Uterus (tissue), 3 donors: ENCODE measurements at regions not wholly inside any gene's neighbourhood (a gene's known extent, or its start where the extent isn't known, plus 50 kb on each side); places are given as distances from the start of the nearest gene placed in this dataset.
"Not testable (repeated sequence)": the region's sequence is repeated elsewhere in the genome, so short reads cannot be mapped to it uniquely, and the experiment has no call there.

ENCODE experiments used
- DNase-seq, 2 donors: peaks; one replicate each; pipeline ENCODE4 v3.0.0-alpha.2; 2019 to 2020
- H3K27ac ChIP-seq, 2 donors: fragments of 200-600 bp; sonication (generic); 1 replicate in 1 of 2; 2 replicates in 1 of 2; pipeline ENCODE4 v1.5.1; 2016 to 2018
- H3K27me3 ChIP-seq, 2 donors: fragments of 200-600 bp; sonication (generic); one replicate each; pipeline ENCODE4 v1.5.1; 2018 to 2019; ENCODE audit warnings: control low read depth in 1 of 2
- H3K36me3 ChIP-seq, 2 donors: fragments of 200-600 bp; sonication (generic); one replicate each; pipeline ENCODE4 v1.5.1; 2019; ENCODE audit warnings: control low read depth in 1 of 2
- H3K4me1 ChIP-seq, 2 donors: fragments of 200-600 bp; sonication (generic); one replicate each; pipeline ENCODE4 v1.5.1; 2018 to 2019; ENCODE audit warnings: control low read depth in 1 of 2
- H3K4me3 ChIP-seq, 2 donors: fragments of 200-600 bp; sonication (generic); 1 replicate in 1 of 2; 2 replicates in 1 of 2; pipeline ENCODE4 v1.5.1; 2018 to 2019; ENCODE audit warnings: mild to moderate bottlenecking in 1 of 2
- H3K9me3 ChIP-seq, 2 donors: fragments of 200-600 bp; sonication (generic); one replicate each; pipeline ENCODE4 v1.5.1; 2019; ENCODE audit warnings: control low read depth in 1 of 2
- CTCF ChIP-seq, 4 experiments: fragments of 200-600 bp in 2 of 4; fragments of 450-650 bp in 2 of 4; sonication (generic) in 2 of 4; IDR thresholded peaks; one replicate each; pipeline ENCODE4 v1.5.1; 2016 to 2019; ENCODE audit warnings: antibody characterized with exemption in 4 of 4, mild to moderate bottlenecking in 2 of 4, moderate library complexity in 1 of 4
- POLR2A ChIP-seq, 2 donors: fragments of 450-650 bp; IDR thresholded peaks; one replicate each; pipeline ENCODE4 v1.6.1; 2016; ENCODE audit warnings: antibody characterized with exemption in 2 of 2, mild to moderate bottlenecking in 1 of 2, moderate library complexity in 1 of 2
- intact Hi-C: fragments of 100-400 bp; cut with DNase I; formaldehyde crosslinking; loops from one replicate; pipeline ENCODE4 v1.15.1; 2023; ENCODE audit warnings: low total_unique reads
- donor health status: DM: yes; HTN: yes; CAD: no.

GRCh38 chr3:76527773-76528172, 512.1 kb upstream of the ROBO2 start:
- Histone ChIP-seq H3K9me3 (no peaks in the 10 kb centered on the region), H3K27me3 (no peaks in the 10 kb centered on the region), H3K4me1 (no peaks in the 10 kb centered on the region), H3K36me3 (no peaks in the 10 kb centered on the region), H3K27ac (no peak overlapping the region), H3K4me3 (no peak overlapping the region)
- intact Hi-C loops, result no loop called here
- no peak for TF ChIP-seq POLR2A (IDR thresholded peaks at IDR 0.05)
- no peak for TF ChIP-seq CTCF (IDR thresholded peaks at IDR 0.05)
- DNase-seq, result no peak

GRCh38 chr3:76532158-76532822, 507.6 kb upstream of the ROBO2 start:
- Histone ChIP-seq H3K9me3 (no peaks in the 10 kb centered on the region), H3K27ac (no peak overlapping the region), H3K36me3 (no peaks in the 10 kb centered on the region), H3K4me3 (no peak overlapping the region), H3K4me1 (no peaks in the 10 kb centered on the region), H3K27me3 (no peaks in the 10 kb centered on the region)
- intact Hi-C loops, result no loop called here
- no peak for DNase-seq
- no peak for TF ChIP-seq POLR2A (IDR thresholded peaks at IDR 0.05)
- no peak for TF ChIP-seq CTCF (IDR thresholded peaks at IDR 0.05)

GRCh38 chr3:76533710-76534109, 506.2 kb upstream of the ROBO2 start:
- intact Hi-C loops, H3K36me3 ChIP-seq, H3K9me3 ChIP-seq, H3K27ac ChIP-seq, H3K4me3 ChIP-seq, DNase-seq, H3K27me3 ChIP-seq, H3K4me1 ChIP-seq: not testable (repeated sequence)

GRCh38 chr3:76537857-76538256, 502.0 kb upstream of the ROBO2 start:
- H3K27ac ChIP-seq, H3K9me3 ChIP-seq, H3K4me1 ChIP-seq, H3K4me3 ChIP-seq, H3K27me3 ChIP-seq, intact Hi-C loops, H3K36me3 ChIP-seq, DNase-seq: not testable (repeated sequence)

DNA sequence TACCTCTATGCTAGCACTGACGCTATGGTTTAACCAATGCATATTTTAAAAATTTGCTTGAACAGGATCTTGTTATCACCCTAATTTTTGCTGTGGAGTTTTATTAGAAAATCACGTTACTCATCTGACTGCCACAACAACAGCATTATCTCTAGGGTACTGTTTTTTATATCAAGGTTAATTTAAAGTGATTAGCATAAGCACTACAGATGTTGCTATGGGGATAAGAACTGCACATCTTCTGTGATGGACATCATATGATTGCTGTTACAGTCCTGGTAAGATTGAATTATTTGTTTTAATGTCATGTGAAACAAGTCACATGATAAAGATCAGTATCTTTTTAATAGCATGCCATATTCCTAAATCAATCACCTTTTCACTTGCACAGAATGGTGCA, 492.2 kb upstream of the ROBO2 start:
- no peaks in the 10 kb centered on the region for H3K36me3 ChIP-seq
- H3K9me3 ChIP-seq, result no peaks in the 10 kb centered on the region
- no peaks in the 10 kb centered on the region for H3K27me3 ChIP-seq
- DNase-seq, result no peak
- no peak overlapping the region for H3K27ac ChIP-seq
- intact Hi-C loops, result no loop called here
- H3K4me1 ChIP-seq, result no peaks in the 10 kb centered on the region
- TF ChIP-seq POLR2A (IDR thresholded peaks at IDR 0.05), result no peak
- TF ChIP-seq CTCF (IDR thresholded peaks at IDR 0.05), result no peak
- H3K4me3 ChIP-seq, result no peak overlapping the region

GRCh38 chr3:76550522-76551201, 489.2 kb upstream of the ROBO2 start:
- Histone ChIP-seq H3K4me1 (no peaks in the 10 kb centered on the region), H3K27me3 (no peaks in the 10 kb centered on the region), H3K36me3 (no peaks in the 10 kb centered on the region), H3K4me3 (no peak overlapping the region), H3K27ac (no peak overlapping the region), H3K9me3 (no peaks in the 10 kb centered on the region)
- TF ChIP-seq CTCF (IDR thresholded peaks at IDR 0.05) (no peak), POLR2A (IDR thresholded peaks at IDR 0.05) (no peak)
- no peak for DNase-seq
- intact Hi-C loops, result no loop called here
